GM23338 (cell line): ENCODE measurements at regions not wholly inside any gene's neighbourhood (a gene's known extent, or its start where the extent isn't known, plus 50 kb on each side); places are given as distances from the start of the nearest gene placed in this dataset.

Source experiments
- CREB1 ChIP-seq: fragments of 250-450 bp; sonication (Bioruptor Pico); IDR thresholded peaks from 2 replicates; pipeline ENCODE4 v1.5.0; 2020; ENCODE audit warnings: low read depth, mild to moderate bottlenecking, moderate library complexity
- EZH2 ChIP-seq: fragments of 200-600 bp; sonication (generic); IDR thresholded peaks from one replicate; pipeline ENCODE4 v1.8.0; 2017; ENCODE audit warnings: antibody characterized with exemption, mild to moderate bottlenecking, low read depth; ENCODE audit not compliant: unreplicated experiment
- EZH2phosphoT487 ChIP-seq: fragments of 200-600 bp; sonication (generic); IDR thresholded peaks from one replicate; pipeline ENCODE4 v1.8.1; 2018; ENCODE audit warnings: antibody characterized with exemption; ENCODE audit not compliant: unreplicated experiment
- JUNB ChIP-seq: IDR thresholded peaks from one replicate; pipeline ENCODE4 v1.6.1; 2016; ENCODE audit warnings: antibody characterized with exemption; ENCODE audit not compliant: unreplicated experiment
- POLR2AphosphoS5 ChIP-seq: IDR thresholded peaks from 2 replicates; pipeline ENCODE4 v1.6.1; 2016; ENCODE audit warnings: antibody characterized with exemption, low read depth
- ZNF114 ChIP-seq: fragments of 250-450 bp; sonication (Bioruptor Pico); IDR thresholded peaks from 2 replicates; pipeline ENCODE4 v1.5.0; 2020; ENCODE audit warnings: mild to moderate bottlenecking, moderate library complexity
- TF ChIP-seq, protein P1 (sequence below): IDR thresholded peaks from one replicate; pipeline ENCODE4 v1.6.1; 2018; ENCODE audit warnings: antibody characterized with exemption; ENCODE audit not compliant: unreplicated experiment
- TF ChIP-seq, protein P2 (sequence below), 2 experiments: fragments of 200-600 bp in 1 of 2; sonication (generic) in 1 of 2; conservative IDR thresholded peaks; 2 replicates each; pipeline versions ENCODE4 v1.5.1 to v1.6.1; 2016 to 2017; ENCODE audit warnings: antibody characterized with exemption in 2 of 2, low read depth in 2 of 2, mild to moderate bottlenecking in 2 of 2, moderate library complexity in 1 of 2
- TF ChIP-seq, protein P3 (sequence below): IDR thresholded peaks from 2 replicates; pipeline ENCODE4 v1.6.1; 2016; ENCODE audit warnings: antibody characterized with exemption

DNA sequence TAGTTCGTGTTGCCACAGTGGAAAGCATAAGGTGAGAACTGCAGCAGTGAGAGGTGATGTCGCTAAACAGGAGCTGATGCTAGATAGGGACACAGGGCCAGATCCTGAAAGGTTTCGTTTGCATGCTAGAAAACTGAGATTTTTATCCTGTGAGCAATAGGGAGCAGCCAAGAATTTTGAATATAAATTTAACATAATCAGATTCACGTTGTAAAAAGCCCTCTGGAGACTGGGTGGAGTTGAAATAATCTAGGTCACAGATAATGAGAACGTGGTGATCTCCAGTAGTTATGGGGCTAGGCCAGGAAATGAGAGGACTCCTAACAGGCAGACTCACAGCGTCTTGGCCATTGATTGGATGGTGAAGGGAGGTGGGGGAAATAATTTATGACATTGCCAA, 92.1 kb upstream of the IMMP2L start:
- TF ChIP-seq EZH2 (no peak), POLR2AphosphoS5 (no peak), EZH2phosphoT487 (no peak), ZNF114 (no peak), JUNB (no peak), CREB1 (CRISPR knock-in tag) (no peak)
- TF ChIP-seq, protein P1, sequence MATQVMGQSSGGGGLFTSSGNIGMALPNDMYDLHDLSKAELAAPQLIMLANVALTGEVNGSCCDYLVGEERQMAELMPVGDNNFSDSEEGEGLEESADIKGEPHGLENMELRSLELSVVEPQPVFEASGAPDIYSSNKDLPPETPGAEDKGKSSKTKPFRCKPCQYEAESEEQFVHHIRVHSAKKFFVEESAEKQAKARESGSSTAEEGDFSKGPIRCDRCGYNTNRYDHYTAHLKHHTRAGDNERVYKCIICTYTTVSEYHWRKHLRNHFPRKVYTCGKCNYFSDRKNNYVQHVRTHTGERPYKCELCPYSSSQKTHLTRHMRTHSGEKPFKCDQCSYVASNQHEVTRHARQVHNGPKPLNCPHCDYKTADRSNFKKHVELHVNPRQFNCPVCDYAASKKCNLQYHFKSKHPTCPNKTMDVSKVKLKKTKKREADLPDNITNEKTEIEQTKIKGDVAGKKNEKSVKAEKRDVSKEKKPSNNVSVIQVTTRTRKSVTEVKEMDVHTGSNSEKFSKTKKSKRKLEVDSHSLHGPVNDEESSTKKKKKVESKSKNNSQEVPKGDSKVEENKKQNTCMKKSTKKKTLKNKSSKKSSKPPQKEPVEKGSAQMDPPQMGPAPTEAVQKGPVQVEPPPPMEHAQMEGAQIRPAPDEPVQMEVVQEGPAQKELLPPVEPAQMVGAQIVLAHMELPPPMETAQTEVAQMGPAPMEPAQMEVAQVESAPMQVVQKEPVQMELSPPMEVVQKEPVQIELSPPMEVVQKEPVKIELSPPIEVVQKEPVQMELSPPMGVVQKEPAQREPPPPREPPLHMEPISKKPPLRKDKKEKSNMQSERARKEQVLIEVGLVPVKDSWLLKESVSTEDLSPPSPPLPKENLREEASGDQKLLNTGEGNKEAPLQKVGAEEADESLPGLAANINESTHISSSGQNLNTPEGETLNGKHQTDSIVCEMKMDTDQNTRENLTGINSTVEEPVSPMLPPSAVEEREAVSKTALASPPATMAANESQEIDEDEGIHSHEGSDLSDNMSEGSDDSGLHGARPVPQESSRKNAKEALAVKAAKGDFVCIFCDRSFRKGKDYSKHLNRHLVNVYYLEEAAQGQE: no peak
- TF ChIP-seq, protein P2, sequence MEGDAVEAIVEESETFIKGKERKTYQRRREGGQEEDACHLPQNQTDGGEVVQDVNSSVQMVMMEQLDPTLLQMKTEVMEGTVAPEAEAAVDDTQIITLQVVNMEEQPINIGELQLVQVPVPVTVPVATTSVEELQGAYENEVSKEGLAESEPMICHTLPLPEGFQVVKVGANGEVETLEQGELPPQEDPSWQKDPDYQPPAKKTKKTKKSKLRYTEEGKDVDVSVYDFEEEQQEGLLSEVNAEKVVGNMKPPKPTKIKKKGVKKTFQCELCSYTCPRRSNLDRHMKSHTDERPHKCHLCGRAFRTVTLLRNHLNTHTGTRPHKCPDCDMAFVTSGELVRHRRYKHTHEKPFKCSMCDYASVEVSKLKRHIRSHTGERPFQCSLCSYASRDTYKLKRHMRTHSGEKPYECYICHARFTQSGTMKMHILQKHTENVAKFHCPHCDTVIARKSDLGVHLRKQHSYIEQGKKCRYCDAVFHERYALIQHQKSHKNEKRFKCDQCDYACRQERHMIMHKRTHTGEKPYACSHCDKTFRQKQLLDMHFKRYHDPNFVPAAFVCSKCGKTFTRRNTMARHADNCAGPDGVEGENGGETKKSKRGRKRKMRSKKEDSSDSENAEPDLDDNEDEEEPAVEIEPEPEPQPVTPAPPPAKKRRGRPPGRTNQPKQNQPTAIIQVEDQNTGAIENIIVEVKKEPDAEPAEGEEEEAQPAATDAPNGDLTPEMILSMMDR (conservative IDR thresholded peaks at IDR 0.05; ENCODE audit: low read depth in 2 of 2): no peak
- TF ChIP-seq, protein P3, sequence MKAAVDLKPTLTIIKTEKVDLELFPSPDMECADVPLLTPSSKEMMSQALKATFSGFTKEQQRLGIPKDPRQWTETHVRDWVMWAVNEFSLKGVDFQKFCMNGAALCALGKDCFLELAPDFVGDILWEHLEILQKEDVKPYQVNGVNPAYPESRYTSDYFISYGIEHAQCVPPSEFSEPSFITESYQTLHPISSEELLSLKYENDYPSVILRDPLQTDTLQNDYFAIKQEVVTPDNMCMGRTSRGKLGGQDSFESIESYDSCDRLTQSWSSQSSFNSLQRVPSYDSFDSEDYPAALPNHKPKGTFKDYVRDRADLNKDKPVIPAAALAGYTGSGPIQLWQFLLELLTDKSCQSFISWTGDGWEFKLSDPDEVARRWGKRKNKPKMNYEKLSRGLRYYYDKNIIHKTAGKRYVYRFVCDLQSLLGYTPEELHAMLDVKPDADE: no peak
